H1 (cell line): ENCODE measurements at regions not wholly inside any gene's neighbourhood (a gene's known extent, or its start where the extent isn't known, plus 50 kb on each side); places are given as distances from the start of the nearest gene placed in this dataset.

ENCODE experiments used
- CTCF ChIA-PET: fragments of 300-600 bp; sonication (Branson Sonifier 250); formaldehyde crosslinking; loops from one replicate; lab custom pipeline; 2021; ENCODE audit not compliant: partially characterized antibody; lab: Charles Lee
- POLR2A ChIA-PET: fragments of 300-600 bp; sonication (Branson Sonifier 250); formaldehyde crosslinking; loops from one replicate; lab custom pipeline; 2021; ENCODE audit warnings: inconsistent platforms; ENCODE audit not compliant: partially characterized antibody; lab: Charles Lee
- DNase-seq, 2 experiments: peaks; one replicate each; pipeline versions ENCODE4 v3.0.0 to v3.0.0-alpha.2; 2010 to 2022; ENCODE audit warnings: low spot score in 2 of 2, low read depth in 1 of 2, mixed read lengths in 1 of 2
- FAIRE-seq: peaks from 2 replicates; lab custom pipeline; 2011; peaks lifted over from hg19 to GRCh38; lab: Jason Lieb, UNC
- H2AFZ ChIP-seq: 2 replicates; pipeline ENCODE4 v1.8.1; 2012; ENCODE audit warnings: low read length, inconsistent platforms
- H2AK5ac ChIP-seq: 2 replicates; pipeline ENCODE4 v1.6.1; 2013; ENCODE audit warnings: low read depth, low read length
- H2BK120ac ChIP-seq: replicated peaks from 2 replicates; pipeline ENCODE3; 2013; ENCODE audit warnings: low read depth, low read length, inconsistent platforms
- H2BK12ac ChIP-seq: 2 replicates; pipeline ENCODE4 v1.6.1; 2013; ENCODE audit warnings: low read depth, low read length
- H2BK15ac ChIP-seq: 2 replicates; pipeline ENCODE4 v1.6.1; 2013; ENCODE audit warnings: low read length
- H2BK20ac ChIP-seq: 2 replicates; pipeline ENCODE4 v1.6.1; 2013; ENCODE audit warnings: low read length
- H2BK5ac ChIP-seq: 2 replicates; pipeline ENCODE4 v1.6.1; 2013; ENCODE audit warnings: low read depth, low read length
- H3K14ac ChIP-seq: 2 replicates; pipeline ENCODE4 v1.6.1; 2013; ENCODE audit warnings: inconsistent platforms; ENCODE audit not compliant: insufficient read length
- H3K18ac ChIP-seq: 2 replicates; pipeline ENCODE4 v1.6.1; 2013; ENCODE audit warnings: low read length; ENCODE audit errors: extremely low read depth
- H3K23ac ChIP-seq: 2 replicates; pipeline ENCODE4 v1.6.1; 2013; ENCODE audit warnings: inconsistent platforms; ENCODE audit not compliant: insufficient read length
- H3K23me2 ChIP-seq: 2 replicates; pipeline ENCODE4 v1.6.1; 2013; ENCODE audit warnings: low read depth, low read length
- H3K27ac ChIP-seq: 2 replicates; pipeline ENCODE4 v1.6.1; 2011; ENCODE audit warnings: low read depth, low read length, inconsistent platforms
- H3K27me3 ChIP-seq, 4 experiments: replicated peaks in 1 of 4; 1 replicate in 1 of 4; 2 replicates in 3 of 4; pipeline versions ENCODE4 v1.6.1 to v1.8.1; 2011 to 2013; ENCODE audit warnings: low read length in 3 of 4, mild to moderate bottlenecking in 3 of 4, inconsistent platforms in 2 of 4, mixed read lengths in 2 of 4, moderate library complexity in 1 of 4; ENCODE audit not compliant: control insufficient read depth in 3 of 4, insufficient read depth in 3 of 4; ENCODE audit errors: extremely low read depth in 1 of 4
- H3K36me3 ChIP-seq, 4 experiments: 2 replicates each; pipeline versions ENCODE4 v1.6.1 to v1.8.1; 2011 to 2013; ENCODE audit warnings: mild to moderate bottlenecking in 4 of 4, low read length in 3 of 4, moderate library complexity in 2 of 4, control low read depth in 1 of 4, inconsistent platforms in 1 of 4; ENCODE audit not compliant: insufficient read depth in 4 of 4, control insufficient read depth in 2 of 4
- H3K4ac ChIP-seq: replicated peaks from 2 replicates; pipeline ENCODE3; 2013; ENCODE audit warnings: low read length, low read depth, mixed read lengths, inconsistent platforms; ENCODE audit not compliant: insufficient read length
- H3K4me1 ChIP-seq, 4 experiments: replicated peaks in 1 of 4; 1 replicate in 1 of 4; 2 replicates in 3 of 4; pipeline versions ENCODE4 v1.6.1 to v1.8.1; 2011 to 2013; ENCODE audit warnings: low read length in 3 of 4, inconsistent platforms in 2 of 4, mixed read lengths in 1 of 4; ENCODE audit not compliant: insufficient read depth in 4 of 4, control insufficient read depth in 3 of 4
- H3K4me2 ChIP-seq, 2 experiments: 2 replicates each; pipeline versions ENCODE4 v1.6.1 to v1.8.1; 2011 to 2013; ENCODE audit warnings: low read depth in 2 of 2, low read length in 2 of 2, control low read depth in 1 of 2, inconsistent platforms in 1 of 2, mild to moderate bottlenecking in 1 of 2; ENCODE audit not compliant: insufficient read depth in 1 of 2
- H3K4me3 ChIP-seq, 4 experiments: fragments of 200-600, 300-600 bp in 1 of 4; sonication (generic), shearing (Covaris generic), sonication (Bioruptor Twin) in 1 of 4; 2 replicates each; pipeline versions ENCODE4 v1.5.1 to v1.8.1; 2011 to 2016; ENCODE audit warnings: low read length in 4 of 4, low read depth in 3 of 4, control low read depth in 2 of 4, inconsistent platforms in 2 of 4, mild to moderate bottlenecking in 2 of 4, mixed read lengths in 1 of 4, moderate library complexity in 1 of 4; ENCODE audit not compliant: insufficient read depth in 2 of 4; ENCODE audit errors: extremely low read depth in 1 of 4
- H3K56ac ChIP-seq: replicated peaks from 2 replicates; pipeline ENCODE3; 2013; ENCODE audit warnings: low read depth, mild to moderate bottlenecking, mixed read lengths, low read length, inconsistent platforms; ENCODE audit not compliant: insufficient read length
- H3K79me1 ChIP-seq: 2 replicates; pipeline ENCODE4 v1.6.1; 2013; ENCODE audit warnings: low read depth, low read length, control low read depth
- H3K79me2 ChIP-seq, 2 experiments: 2 replicates each; pipeline versions ENCODE4 v1.6.1 to v1.8.1; 2012 to 2013; ENCODE audit warnings: low read length in 2 of 2, mild to moderate bottlenecking in 2 of 2, inconsistent platforms in 1 of 2; ENCODE audit not compliant: insufficient read depth in 2 of 2, control insufficient read depth in 1 of 2
- H3K9ac ChIP-seq, 4 experiments: replicated peaks in 1 of 4; 1 replicate in 1 of 4; 2 replicates in 3 of 4; pipeline versions ENCODE4 v1.6.1 to v1.8.1; 2011 to 2013; ENCODE audit warnings: low read depth in 3 of 4, low read length in 3 of 4, control low read depth in 2 of 4, mild to moderate bottlenecking in 2 of 4, moderate library complexity in 2 of 4, inconsistent platforms in 1 of 4; ENCODE audit errors: extremely low read depth in 1 of 4
- H3K9me3 ChIP-seq, 2 experiments: 2 replicates each; pipeline versions ENCODE4 v1.6.1 to v1.8.1; 2012 to 2013; ENCODE audit warnings: mild to moderate bottlenecking in 2 of 2, moderate library complexity in 2 of 2, control low read depth in 1 of 2, inconsistent platforms in 1 of 2, low read depth in 1 of 2, low read length in 1 of 2, mixed read lengths in 1 of 2; ENCODE audit not compliant: insufficient read depth in 2 of 2
- H4K20me1 ChIP-seq, 2 experiments: replicated peaks in 1 of 2; 2 replicates each; pipeline versions ENCODE3 to v1.8.1; 2011 to 2013; ENCODE audit warnings: inconsistent platforms in 2 of 2, low read length in 2 of 2, mild to moderate bottlenecking in 1 of 2; ENCODE audit not compliant: insufficient read depth in 2 of 2, control insufficient read depth in 1 of 2
- H4K5ac ChIP-seq: 2 replicates; pipeline ENCODE4 v1.6.1; 2013; ENCODE audit warnings: low read length, low read depth, mixed read lengths, inconsistent platforms; ENCODE audit not compliant: insufficient read length
- H4K8ac ChIP-seq: 2 replicates; pipeline ENCODE4 v1.8.0; 2013; ENCODE audit warnings: mild to moderate bottlenecking, moderate library complexity, low read length, inconsistent platforms; ENCODE audit not compliant: insufficient read depth; ENCODE audit errors: extremely low read depth
- H4K91ac ChIP-seq: replicated peaks from 2 replicates; pipeline ENCODE3; 2013; ENCODE audit warnings: low read length, mixed read lengths, inconsistent platforms; ENCODE audit not compliant: insufficient read length
- ATF3 ChIP-seq: IDR thresholded peaks from 2 replicates; pipeline ENCODE4 v1.6.1; 2011; ENCODE audit warnings: low read depth, mild to moderate bottlenecking, low read length; ENCODE audit not compliant: insufficient read depth
- CHD1 ChIP-seq: IDR thresholded peaks from 2 replicates; pipeline ENCODE4 v1.6.1; 2012; ENCODE audit warnings: low read depth, low read length, improper control_type of control experiment
- EP300 ChIP-seq, 2 experiments: IDR thresholded peaks; 1 replicate in 1 of 2; 2 replicates in 1 of 2; pipeline ENCODE4 v1.6.1; 2011 to 2012; ENCODE audit warnings: low read depth in 2 of 2, low read length in 2 of 2, mild to moderate bottlenecking in 2 of 2, borderline replicate concordance in 1 of 2, inconsistent platforms in 1 of 2, moderate library complexity in 1 of 2
- GABPA ChIP-seq: IDR thresholded peaks from 2 replicates; pipeline ENCODE4 v1.6.1; 2011; ENCODE audit warnings: mild to moderate bottlenecking, low read length, moderate library complexity, borderline replicate concordance; ENCODE audit not compliant: insufficient read depth
- MAFK ChIP-seq: IDR thresholded peaks from 2 replicates; pipeline ENCODE4 v1.6.1; 2012; ENCODE audit warnings: low read depth, mild to moderate bottlenecking, improper control_type of control experiment, low read length
- RNF2 ChIP-seq: fragments of 200-900, 300-1000 bp; sonication (generic); IDR thresholded peaks from 2 replicates; pipeline ENCODE4 v1.7.1; 2016; ENCODE audit warnings: borderline replicate concordance, low read depth, mild to moderate bottlenecking, antibody characterized with exemption, low read length; ENCODE audit not compliant: poor library complexity, severe bottlenecking; ENCODE audit errors: missing control alignments
- SIN3A ChIP-seq, 2 experiments: IDR thresholded peaks in 1 of 2; conservative IDR thresholded peaks in 1 of 2; 2 replicates each; pipeline ENCODE4 v1.6.1; 2011 to 2012; ENCODE audit warnings: low read length in 2 of 2, improper control_type of control experiment in 1 of 2, low read depth in 1 of 2, mild to moderate bottlenecking in 1 of 2
- SP1 ChIP-seq: IDR thresholded peaks from 2 replicates; pipeline ENCODE4 v1.6.1; 2011; ENCODE audit warnings: low read depth, low read length
- SP2 ChIP-seq: IDR thresholded peaks from 2 replicates; pipeline ENCODE4 v1.6.1; 2012; ENCODE audit warnings: mild to moderate bottlenecking, low read length, inconsistent platforms
- TAF1 ChIP-seq: IDR thresholded peaks from 2 replicates; pipeline ENCODE4 v1.6.1; 2011; ENCODE audit warnings: mild to moderate bottlenecking, low read depth, low read length
- TCF12 ChIP-seq: IDR thresholded peaks from 2 replicates; pipeline ENCODE4 v1.6.1; 2011; ENCODE audit warnings: low read depth, mild to moderate bottlenecking, low read length
- YY1 ChIP-seq: IDR thresholded peaks from 2 replicates; pipeline ENCODE4 v1.6.1; 2011; ENCODE audit warnings: low read depth, mild to moderate bottlenecking, low read length

- no peak overlapping the region for H3K56ac ChIP-seq
- FAIRE-seq (no peak), DNase-seq (no peak)
- no peaks in the 10 kb centered on the region for H3K36me3 ChIP-seq
- H3K9me3 ChIP-seq = no peaks in the 10 kb centered on the region
- no peak overlapping the region for H4K8ac ChIP-seq
- TF ChIP-seq CHD1 (no peak), GABPA (no peak), ATF3 (no peak), TCF12 (no peak), SP2 (no peak), RNF2 (no peak), EP300 (IDR thresholded peaks at IDR 0.05; ENCODE audit: borderline replicate concordance in 1 of 2, low read depth in 2 of 2, low read length in 2 of 2) (no peak), TAF1 (no peak), SP1 (no peak), MAFK (no peak), SIN3A (conservative IDR thresholded peaks at IDR 0.05 in 1 of 2, IDR thresholded peaks at IDR 0.05 in 1 of 2; ENCODE audit: low read depth in 1 of 2, low read length in 2 of 2) (no peak), YY1 (no peak)
- H4K5ac ChIP-seq = no peak overlapping the region
- CTCF ChIA-PET = interaction anchor here (0.6 to 1.2 kb wide), 2 partner anchors 14 to 35 kb away, joined by 3 to 5 read pairs; no protein-coding TSS in a partner anchor
- H2BK120ac ChIP-seq = no peak overlapping the region
- H3K27ac ChIP-seq = no peak overlapping the region
- H3K27me3 ChIP-seq = no peaks in the 10 kb centered on the region
- H3K23ac ChIP-seq = no peak overlapping the region
- no peak overlapping the region for H2AFZ ChIP-seq
- H3K23me2 ChIP-seq = no peaks in the 10 kb centered on the region
- no peak overlapping the region for H3K14ac ChIP-seq
- no peak overlapping the region for H2BK5ac ChIP-seq
- H2BK15ac ChIP-seq = no peak overlapping the region
- H3K4ac ChIP-seq = no peak overlapping the region
- no peaks in the 10 kb centered on the region for H3K79me2 ChIP-seq
- peaks cover 0 to 3% (median 0%) of the 10 kb centered on the region in 4 experiments; a peak in 1 of 7 replicates for H3K4me1 ChIP-seq
- H3K9ac ChIP-seq = no peak overlapping the region
- H3K4me2 ChIP-seq = no peak overlapping the region
- POLR2A ChIA-PET = interaction anchor here (0.6 kb wide), 1 partner anchor 314 kb away, joined by 3 read pairs; no protein-coding TSS in a partner anchor
- H2AK5ac ChIP-seq = no peak overlapping the region
- H2BK12ac ChIP-seq = no peak overlapping the region
- no peak overlapping the region for H4K91ac ChIP-seq
- no peaks in the 10 kb centered on the region for H3K79me1 ChIP-seq
- no peak overlapping the region for H2BK20ac ChIP-seq
- H4K20me1 ChIP-seq = no peaks in the 10 kb centered on the region
- no peak overlapping the region for H3K18ac ChIP-seq
- H3K4me3 ChIP-seq = no peak overlapping the region
Observed at GRCh38 chr3:99484871-99485270, 153.5 kb upstream of the COL8A1 start.
